NCI-H2227 (cell line): ENCODE measurements at regions not wholly inside any gene's neighbourhood (a gene's known extent, or its start where the extent isn't known, plus 50 kb on each side); places are given as distances from the start of the nearest gene placed in this dataset.
"Not testable (repeated sequence)": the region's sequence is repeated elsewhere in the genome, so short reads cannot be mapped to it uniquely, and the experiment has no call there.

ENCODE experiments used
- DNase-seq: peaks from one replicate; lab custom pipeline; 2025; ENCODE audit not compliant: unreplicated experiment; lab: John Stamatoyannopoulos, UW

GRCh38 chr15:62658498-62658897, 384.0 kb upstream of the TPM1 start:
- no peak for DNase-seq

- DNase-seq = no peak
These were observed 379.0 kb upstream of the TPM1 start for GRCh38 chr15:62663547-62663946.

GRCh38 chr15:62665449-62665848, 377.1 kb upstream of the TPM1 start:
- no peak for DNase-seq

GRCh38 chr15:62666046-62666445, 376.5 kb upstream of the TPM1 start:
- no peak for DNase-seq

- DNase-seq = no peak
These were observed 370.3 kb upstream of the TPM1 start for GRCh38 chr15:62672268-62672667.

- no peak for DNase-seq
These were observed 365.7 kb upstream of the TPM1 start for GRCh38 chr15:62676891-62677290.

- no peak for DNase-seq
These were observed 360.3 kb upstream of the TPM1 start for GRCh38 chr15:62681939-62682896.

GRCh38 chr15:62683192-62683591, 359.4 kb upstream of the TPM1 start:
- not testable (repeated sequence) for DNase-seq

GRCh38 chr15:62684123-62684808, 358.3 kb upstream of the TPM1 start:
- no peak for DNase-seq

GRCh38 chr15:62691008-62691407, 351.5 kb upstream of the TPM1 start:
- DNase-seq = no peak

- DNase-seq = no peak
These were observed 344.9 kb upstream of the TPM1 start for GRCh38 chr15:62697636-62698035.

GRCh38 chr15:62698646-62699045, 343.9 kb upstream of the TPM1 start:
- DNase-seq = no peak

GRCh38 chr15:62706317-62706716, 336.2 kb upstream of the TPM1 start:
- DNase-seq = no peak

GRCh38 chr15:62708470-62708869, 334.1 kb upstream of the TPM1 start:
- DNase-seq = no peak

- DNase-seq = no peak
These were observed 333.3 kb upstream of the TPM1 start for GRCh38 chr15:62709261-62709660.

- no peak for DNase-seq
These were observed 330.7 kb upstream of the TPM1 start for GRCh38 chr15:62711691-62712454.

- DNase-seq = no peak
These were observed 330.1 kb upstream of the TPM1 start for GRCh38 chr15:62712455-62712839.

- DNase-seq = no peak
These were observed 326.6 kb upstream of the TPM1 start for GRCh38 chr15:62715946-62716345.

- no peak for DNase-seq
These were observed 325.1 kb upstream of the TPM1 start for GRCh38 chr15:62717496-62717895.

- DNase-seq = no peak
These were observed 323.2 kb upstream of the TPM1 start for GRCh38 chr15:62719316-62719715.

GRCh38 chr15:62722237-62722636, 320.3 kb upstream of the TPM1 start:
- no peak for DNase-seq

- no peak for DNase-seq
These were observed 316.1 kb upstream of the TPM1 start for GRCh38 chr15:62726461-62726860.
